ENCODE measurements at regions not wholly inside any gene's neighbourhood (a gene's known extent, or its start where the extent isn't known, plus 50 kb on each side); places are given as distances from the start of the nearest gene placed in this dataset.

DNA sequence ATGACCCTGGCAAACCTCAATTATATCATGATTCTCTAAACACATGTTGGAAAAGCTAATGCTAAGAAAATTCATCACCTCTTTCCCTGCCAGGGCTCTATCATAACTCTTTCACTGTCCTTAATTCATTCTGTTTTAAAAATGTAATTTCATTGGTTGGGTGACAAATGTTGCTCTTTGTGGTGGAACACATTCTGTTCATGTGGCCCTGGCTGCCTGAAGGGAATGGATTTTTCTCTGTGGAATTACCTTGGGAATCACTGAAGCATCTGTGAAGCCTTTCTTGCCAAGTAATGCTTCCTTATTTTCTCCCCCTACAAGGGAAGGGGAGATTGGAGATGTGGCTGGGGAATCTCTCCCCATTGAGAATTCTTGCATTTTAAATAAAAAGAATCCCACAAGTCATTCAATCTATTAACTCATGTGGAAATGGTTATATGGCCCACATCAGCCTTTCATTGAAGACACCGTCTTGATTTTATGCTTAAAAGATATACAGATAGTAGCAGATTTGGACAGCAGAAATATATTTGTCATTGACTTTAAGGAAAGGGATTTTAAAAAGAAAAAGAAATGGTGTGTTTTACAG lies 201.8 kb upstream of the NMUR2 start:
- TF ChIP-seq, protein P1, sequence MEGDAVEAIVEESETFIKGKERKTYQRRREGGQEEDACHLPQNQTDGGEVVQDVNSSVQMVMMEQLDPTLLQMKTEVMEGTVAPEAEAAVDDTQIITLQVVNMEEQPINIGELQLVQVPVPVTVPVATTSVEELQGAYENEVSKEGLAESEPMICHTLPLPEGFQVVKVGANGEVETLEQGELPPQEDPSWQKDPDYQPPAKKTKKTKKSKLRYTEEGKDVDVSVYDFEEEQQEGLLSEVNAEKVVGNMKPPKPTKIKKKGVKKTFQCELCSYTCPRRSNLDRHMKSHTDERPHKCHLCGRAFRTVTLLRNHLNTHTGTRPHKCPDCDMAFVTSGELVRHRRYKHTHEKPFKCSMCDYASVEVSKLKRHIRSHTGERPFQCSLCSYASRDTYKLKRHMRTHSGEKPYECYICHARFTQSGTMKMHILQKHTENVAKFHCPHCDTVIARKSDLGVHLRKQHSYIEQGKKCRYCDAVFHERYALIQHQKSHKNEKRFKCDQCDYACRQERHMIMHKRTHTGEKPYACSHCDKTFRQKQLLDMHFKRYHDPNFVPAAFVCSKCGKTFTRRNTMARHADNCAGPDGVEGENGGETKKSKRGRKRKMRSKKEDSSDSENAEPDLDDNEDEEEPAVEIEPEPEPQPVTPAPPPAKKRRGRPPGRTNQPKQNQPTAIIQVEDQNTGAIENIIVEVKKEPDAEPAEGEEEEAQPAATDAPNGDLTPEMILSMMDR (IDR thresholded peaks at IDR 0.05), result no peak
- no peak for TF ChIP-seq POLR2A (IDR thresholded peaks at IDR 0.05)
